CD4-positive, alpha-beta T cell treated with Interleukin-4 for 4 hours (primary cell): ENCODE measurements at regions not wholly inside any gene's neighbourhood (a gene's known extent, or its start where the extent isn't known, plus 50 kb on each side); places are given as distances from the start of the nearest gene placed in this dataset.

Source experiments
- DNase-seq: peaks from one replicate; pipeline ENCODE4 v3.0.0-alpha.2; 2020

GRCh38 chr10:128594688-128595087 lies 468.5 kb upstream of the MKI67 start:
- DNase-seq: no peak

- DNase-seq: no peak
Measured at GRCh38 chr10:128596906-128597305, 470.7 kb upstream of the MKI67 start.

- DNase-seq: no peak
Measured at GRCh38 chr10:128599030-128599429, 472.8 kb upstream of the MKI67 start.

GRCh38 chr10:128599538-128599937 lies 473.3 kb upstream of the MKI67 start:
- DNase-seq: no peak

GRCh38 chr10:128602183-128602582 lies 476.0 kb upstream of the MKI67 start:
- no peak for DNase-seq

GRCh38 chr10:128604025-128604424 lies 477.8 kb upstream of the MKI67 start:
- no peak for DNase-seq

- DNase-seq: no peak
Measured at GRCh38 chr10:128605180-128605579, 479.0 kb upstream of the MKI67 start.

GRCh38 chr10:128606055-128606454 lies 479.8 kb upstream of the MKI67 start:
- DNase-seq: no peak

GRCh38 chr10:128608791-128609190 lies 482.6 kb upstream of the MKI67 start:
- no peak for DNase-seq

GRCh38 chr10:128609460-128609859 lies 483.2 kb upstream of the MKI67 start:
- no peak for DNase-seq

- no peak for DNase-seq
Measured at GRCh38 chr10:128610113-128610512, 483.9 kb upstream of the MKI67 start.

GRCh38 chr10:128612195-128612594 lies 486.0 kb upstream of the MKI67 start:
- DNase-seq: no peak

GRCh38 chr10:128612631-128613030 lies 486.4 kb upstream of the MKI67 start:
- DNase-seq: no peak

- DNase-seq: no peak
Measured at GRCh38 chr10:128614016-128614605, 487.9 kb upstream of the MKI67 start.

- no peak for DNase-seq
Measured at GRCh38 chr10:128614802-128615553, 488.8 kb upstream of the MKI67 start.

GRCh38 chr10:128617532-128617931 lies 491.3 kb upstream of the MKI67 start:
- no peak for DNase-seq

- no peak for DNase-seq
Measured at GRCh38 chr10:128622706-128623105, 496.5 kb upstream of the MKI67 start.

- no peak for DNase-seq
Measured at GRCh38 chr10:128623776-128624175, 497.6 kb upstream of the MKI67 start.

GRCh38 chr10:128624656-128625530 lies 498.7 kb upstream of the MKI67 start:
- DNase-seq: no peak

- no peak for DNase-seq
Measured at GRCh38 chr10:128625926-128626325, 499.7 kb upstream of the MKI67 start.

- no peak for DNase-seq
Measured at GRCh38 chr10:128626397-128627000, 500.3 kb upstream of the MKI67 start.

GRCh38 chr10:128627811-128628210 lies 501.6 kb upstream of the MKI67 start:
- no peak for DNase-seq

- no peak for DNase-seq
Measured at GRCh38 chr10:128628252-128628651, 502.0 kb upstream of the MKI67 start.
